ENCODE measurements at regions not wholly inside any gene's neighbourhood (a gene's known extent, or its start where the extent isn't known, plus 50 kb on each side); places are given as distances from the start of the nearest gene placed in this dataset.

GRCh38 chr5:74132485-74132884 lies 506.5 kb downstream of the ARHGEF28 start:
- H3K27me3 ChIP-seq (ENCODE audit: control insufficient read depth, insufficient read depth, low read length): no peaks in the 10 kb centered on the region
- no peak overlapping the region for H3K4me3 ChIP-seq (ENCODE audit: insufficient read depth, low read depth, low read length)
- DNase-seq: no peak
- H3K36me3 ChIP-seq (replicated peaks; ENCODE audit: control insufficient read depth, insufficient read depth, low read length): no peaks in the 10 kb centered on the region

GRCh38 chr5:74131250-74131649 lies 505.3 kb downstream of the ARHGEF28 start:
- Histone ChIP-seq H3K36me3 (replicated peaks; ENCODE audit: control insufficient read depth, insufficient read depth, low read length) (no peaks in the 10 kb centered on the region), H3K4me3 (ENCODE audit: insufficient read depth, low read depth, low read length) (no peak overlapping the region), H3K27me3 (ENCODE audit: control insufficient read depth, insufficient read depth, low read length) (no peaks in the 10 kb centered on the region)
- no peak for DNase-seq

GRCh38 chr5:74130155-74130897 lies 504.3 kb downstream of the ARHGEF28 start:
- Histone ChIP-seq H3K27me3 (ENCODE audit: control insufficient read depth, insufficient read depth, low read length) (no peaks in the 10 kb centered on the region), H3K4me3 (ENCODE audit: insufficient read depth, low read depth, low read length) (no peak overlapping the region), H3K36me3 (replicated peaks; ENCODE audit: control insufficient read depth, insufficient read depth, low read length) (no peaks in the 10 kb centered on the region)
- no peak for DNase-seq

- no peaks in the 10 kb centered on the region for H3K36me3 ChIP-seq (replicated peaks; ENCODE audit: control insufficient read depth, insufficient read depth, low read length)
- peak; percentile 33 for DNase-seq
- no peaks in the 10 kb centered on the region for H3K27me3 ChIP-seq (ENCODE audit: control insufficient read depth, insufficient read depth, low read length)
- H3K4me3 ChIP-seq (ENCODE audit: insufficient read depth, low read depth, low read length): no peak overlapping the region
These were observed 501.7 kb downstream of the ARHGEF28 start for GRCh38 chr5:74127381-74128320.

GRCh38 chr5:74126294-74126693 lies 500.3 kb downstream of the ARHGEF28 start:
- Histone ChIP-seq H3K27me3 (ENCODE audit: control insufficient read depth, insufficient read depth, low read length) (no peaks in the 10 kb centered on the region), H3K36me3 (replicated peaks; ENCODE audit: control insufficient read depth, insufficient read depth, low read length) (no peaks in the 10 kb centered on the region), H3K4me3 (ENCODE audit: insufficient read depth, low read depth, low read length) (no peak overlapping the region)
- DNase-seq: no peak

- H3K36me3 ChIP-seq (replicated peaks; ENCODE audit: control insufficient read depth, insufficient read depth, low read length): no peaks in the 10 kb centered on the region
These were observed 498.8 kb downstream of the ARHGEF28 start for GRCh38 chr5:74124826-74125225.

GRCh38 chr5:74123929-74124328 lies 497.9 kb downstream of the ARHGEF28 start:
- no peak overlapping the region for H3K4me3 ChIP-seq (ENCODE audit: insufficient read depth, low read depth, low read length)
- no peaks in the 10 kb centered on the region for H3K27me3 ChIP-seq (ENCODE audit: control insufficient read depth, insufficient read depth, low read length)
- no peak for DNase-seq

More at GRCh38 chr5:74124826-74125225, 498.8 kb downstream of the ARHGEF28 start:
- no peaks in the 10 kb centered on the region for H3K27me3 ChIP-seq (ENCODE audit: control insufficient read depth, insufficient read depth, low read length)
- DNase-seq: no peak
- H3K4me3 ChIP-seq (ENCODE audit: insufficient read depth, low read depth, low read length): no peak overlapping the region

GRCh38 chr5:74122979-74123590 lies 497.1 kb downstream of the ARHGEF28 start:
- H3K27me3 ChIP-seq (ENCODE audit: control insufficient read depth, insufficient read depth, low read length): no peaks in the 10 kb centered on the region
- H3K4me3 ChIP-seq (ENCODE audit: insufficient read depth, low read depth, low read length): no peak overlapping the region
- no peaks in the 10 kb centered on the region for H3K36me3 ChIP-seq (replicated peaks; ENCODE audit: control insufficient read depth, insufficient read depth, low read length)
- DNase-seq: no peak

More at GRCh38 chr5:74123929-74124328, 497.9 kb downstream of the ARHGEF28 start:
- no peaks in the 10 kb centered on the region for H3K36me3 ChIP-seq (replicated peaks; ENCODE audit: control insufficient read depth, insufficient read depth, low read length)

- Histone ChIP-seq H3K36me3 (replicated peaks; ENCODE audit: control insufficient read depth, insufficient read depth, low read length) (no peaks in the 10 kb centered on the region), H3K27me3 (ENCODE audit: control insufficient read depth, insufficient read depth, low read length) (no peaks in the 10 kb centered on the region), H3K4me3 (ENCODE audit: insufficient read depth, low read depth, low read length) (no peak overlapping the region)
- no peak for DNase-seq
These were observed 496.2 kb downstream of the ARHGEF28 start for GRCh38 chr5:74122175-74122574.

GRCh38 chr5:74120585-74120984 lies 494.6 kb downstream of the ARHGEF28 start:
- no peak for DNase-seq
- H3K27me3 ChIP-seq (ENCODE audit: control insufficient read depth, insufficient read depth, low read length): no peaks in the 10 kb centered on the region
- H3K4me3 ChIP-seq (ENCODE audit: insufficient read depth, low read depth, low read length): no peak overlapping the region

GRCh38 chr5:74118071-74118470 lies 492.1 kb downstream of the ARHGEF28 start:
- no peaks in the 10 kb centered on the region for H3K36me3 ChIP-seq (replicated peaks; ENCODE audit: control insufficient read depth, insufficient read depth, low read length)
- DNase-seq: no peak
- H3K27me3 ChIP-seq (ENCODE audit: control insufficient read depth, insufficient read depth, low read length): no peaks in the 10 kb centered on the region
- no peak overlapping the region for H3K4me3 ChIP-seq (ENCODE audit: insufficient read depth, low read depth, low read length)

More at GRCh38 chr5:74120585-74120984, 494.6 kb downstream of the ARHGEF28 start:
- H3K36me3 ChIP-seq (replicated peaks; ENCODE audit: control insufficient read depth, insufficient read depth, low read length): no peaks in the 10 kb centered on the region

- H3K27me3 ChIP-seq (ENCODE audit: control insufficient read depth, insufficient read depth, low read length): no peaks in the 10 kb centered on the region
- H3K4me3 ChIP-seq (ENCODE audit: insufficient read depth, low read depth, low read length): no peak overlapping the region
- H3K36me3 ChIP-seq (replicated peaks; ENCODE audit: control insufficient read depth, insufficient read depth, low read length): no peaks in the 10 kb centered on the region
- no peak for DNase-seq
These were observed 491.0 kb downstream of the ARHGEF28 start for GRCh38 chr5:74116984-74117383.

- Histone ChIP-seq H3K27me3 (ENCODE audit: control insufficient read depth, insufficient read depth, low read length) (no peaks in the 10 kb centered on the region), H3K36me3 (replicated peaks; ENCODE audit: control insufficient read depth, insufficient read depth, low read length) (no peaks in the 10 kb centered on the region), H3K4me3 (ENCODE audit: insufficient read depth, low read depth, low read length) (no peak overlapping the region)
- no peak for DNase-seq
These were observed 490.3 kb downstream of the ARHGEF28 start for GRCh38 chr5:74116266-74116665.

GRCh38 chr5:74113927-74114326 lies 487.9 kb downstream of the ARHGEF28 start:
- H3K36me3 ChIP-seq (replicated peaks; ENCODE audit: control insufficient read depth, insufficient read depth, low read length): no peaks in the 10 kb centered on the region
- no peak for DNase-seq
- H3K27me3 ChIP-seq (ENCODE audit: control insufficient read depth, insufficient read depth, low read length): no peaks in the 10 kb centered on the region
- H3K4me3 ChIP-seq (ENCODE audit: insufficient read depth, low read depth, low read length): no peak overlapping the region
